K562 (cell line): ENCODE measurements at regions not wholly inside any gene's neighbourhood (a gene's known extent, or its start where the extent isn't known, plus 50 kb on each side); places are given as distances from the start of the nearest gene placed in this dataset.
"Not testable (repeated sequence)": the region's sequence is repeated elsewhere in the genome, so short reads cannot be mapped to it uniquely, and the experiment has no call there.

Experiments used
- ATAC-seq: fragments of 200-7000 bp; cut with Tn5 transposase; 3 replicates; pipeline ENCODE4 v1.9.1; 2020; ENCODE audit warnings: moderate library complexity
- BruUV-seq: library from RNA; stranded (reverse); fragments of 400-500 nt; replicated peaks from 2 replicates; lab custom pipeline; 2021; lab: Mats Ljungman, UMichigan
- CTCF ChIA-PET: fragments of 300-600 bp; formaldehyde crosslinking; extraction: SDS; loops from one replicate; lab custom pipeline; 2021; ENCODE audit warnings: low intra/inter-chr PET ratio; lab: Yijun Ruan, JAX
- POLR2A ChIA-PET: fragments of 300-600, 350-650 bp; sonication (Branson Sonifier 250); formaldehyde crosslinking; extraction: SDS; loops from one replicate; lab custom pipeline; 2021; ENCODE audit warnings: antibody characterized with exemption, inconsistent platforms; lab: Yijun Ruan, JAX
- DNase-seq, 4 experiments: peaks; one replicate each; pipeline versions ENCODE4 v3.0.0 to v3.0.0-alpha.2; 2011 to 2018; ENCODE audit warnings: low spot score in 3 of 4, mixed read lengths in 3 of 4; ENCODE audit errors: extremely low read depth in 1 of 4
- FAIRE-seq: peaks from 2 replicates; lab custom pipeline; 2011; peaks lifted over from hg19 to GRCh38; lab: Jason Lieb, UNC
- H2AFZ ChIP-seq: 2 replicates; pipeline ENCODE4 v1.6.0; 2011; ENCODE audit warnings: low read depth, low read length, control low read depth, inconsistent platforms
- H3K27ac ChIP-seq: fragments of 200-600 bp; 3 replicates; pipeline ENCODE4 v1.8.0; 2011; ENCODE audit warnings: low read depth, mild to moderate bottlenecking, control low read depth, inconsistent platforms, low read length, moderate library complexity, mixed read lengths; ENCODE audit errors: extremely low read depth
- H3K27me3 ChIP-seq, 2 experiments: fragments of 300-600 bp in 1 of 2; 2 replicates in 1 of 2; 3 replicates in 1 of 2; pipeline versions ENCODE4 v1.6.0 to v1.8.0; 2011; ENCODE audit warnings: inconsistent platforms in 2 of 2, low read length in 2 of 2, mild to moderate bottlenecking in 1 of 2, mixed read lengths in 1 of 2, moderate library complexity in 1 of 2; ENCODE audit not compliant: control insufficient read depth in 2 of 2, insufficient read depth in 2 of 2
- H3K36me3 ChIP-seq: fragments of 300-600 bp; 3 replicates; pipeline ENCODE4 v1.8.0; 2011; ENCODE audit warnings: mild to moderate bottlenecking, low read length, inconsistent platforms; ENCODE audit not compliant: control insufficient read depth, insufficient read depth
- H3K4me1 ChIP-seq, 2 experiments: fragments of 200-600 bp in 1 of 2; replicated peaks in 1 of 2; 2 replicates in 1 of 2; 3 replicates in 1 of 2; pipeline versions ENCODE4 v1.5.1 to v1.8.0; 2011; ENCODE audit warnings: inconsistent platforms in 2 of 2, low read length in 2 of 2, mild to moderate bottlenecking in 1 of 2, mixed read lengths in 1 of 2, moderate library complexity in 1 of 2; ENCODE audit not compliant: control insufficient read depth in 2 of 2, insufficient read depth in 2 of 2
- H3K4me2 ChIP-seq: 2 replicates; pipeline ENCODE4 v1.6.1; 2011; ENCODE audit warnings: low read length, control low read depth, inconsistent platforms, mixed read lengths; ENCODE audit not compliant: insufficient read depth
- H3K4me3 ChIP-seq: fragments of 200-600 bp; sonication (generic), shearing (Covaris generic); 2 replicates; pipeline ENCODE4 v1.5.1; 2016; ENCODE audit warnings: control low read depth, inconsistent platforms
- H3K79me2 ChIP-seq: fragments of 200-600 bp; 3 replicates; pipeline ENCODE4 v1.8.0; 2011; ENCODE audit warnings: low read length, inconsistent platforms; ENCODE audit not compliant: control insufficient read depth, insufficient read depth
- H3K9ac ChIP-seq, 2 experiments: 2 replicates each; pipeline versions ENCODE4 v1.6.0 to v1.6.1; 2011; ENCODE audit warnings: low read depth in 2 of 2, low read length in 2 of 2, control low read depth in 1 of 2, inconsistent platforms in 1 of 2, mild to moderate bottlenecking in 1 of 2, mixed read lengths in 1 of 2; ENCODE audit not compliant: insufficient read depth in 1 of 2
- H3K9me1 ChIP-seq: one replicate; pipeline ENCODE4 v1.6.0; 2011; ENCODE audit warnings: inconsistent platforms, mild to moderate bottlenecking, low read length, moderate library complexity; ENCODE audit not compliant: control insufficient read depth, insufficient read depth
- H3K9me3 ChIP-seq: replicated peaks from 2 replicates; pipeline ENCODE4 v1.5.1; 2011; ENCODE audit warnings: low read depth, low read length, inconsistent platforms; ENCODE audit not compliant: control insufficient read depth, insufficient read depth
- H4K20me1 ChIP-seq: replicated peaks from 2 replicates; pipeline ENCODE4 v1.6.1; 2011; ENCODE audit warnings: low read length, inconsistent platforms, mixed read lengths; ENCODE audit not compliant: control insufficient read depth, insufficient read depth
- ZNF263 ChIP-seq: sonication (generic); formaldehyde crosslinking; IDR thresholded peaks from 2 replicates; pipeline ENCODE4 v1.8.0; 2022; ENCODE audit warnings: mild to moderate bottlenecking, missing genetic modification reagents, borderline replicate concordance
- WGBS: fragments of 100-300 bp; shearing (Covaris generic); methylation state at CpG from one replicate; pipeline ENCODE4 v1.1.6; 2016; ENCODE audit warnings: low coverage, mixed read lengths; ENCODE audit not compliant: insufficient coverage; ENCODE audit errors: missing lambda C conversion rate; 5-methylcytosine and 5-hydroxymethylcytosine counted together
- in situ Hi-C: fragments of 300-500 bp; cut with MboI; formaldehyde crosslinking; loops from 4 replicates; pipeline ENCODE4 v1.15.0; 2018; ENCODE audit warnings: inconsistent platforms, mixed read lengths
- intact Hi-C: fragments of 100-400 bp; cut with micrococcal nuclease; formaldehyde crosslinking; loops from 2 replicates; pipeline ENCODE4 v1.14.2; 2022

DNA sequence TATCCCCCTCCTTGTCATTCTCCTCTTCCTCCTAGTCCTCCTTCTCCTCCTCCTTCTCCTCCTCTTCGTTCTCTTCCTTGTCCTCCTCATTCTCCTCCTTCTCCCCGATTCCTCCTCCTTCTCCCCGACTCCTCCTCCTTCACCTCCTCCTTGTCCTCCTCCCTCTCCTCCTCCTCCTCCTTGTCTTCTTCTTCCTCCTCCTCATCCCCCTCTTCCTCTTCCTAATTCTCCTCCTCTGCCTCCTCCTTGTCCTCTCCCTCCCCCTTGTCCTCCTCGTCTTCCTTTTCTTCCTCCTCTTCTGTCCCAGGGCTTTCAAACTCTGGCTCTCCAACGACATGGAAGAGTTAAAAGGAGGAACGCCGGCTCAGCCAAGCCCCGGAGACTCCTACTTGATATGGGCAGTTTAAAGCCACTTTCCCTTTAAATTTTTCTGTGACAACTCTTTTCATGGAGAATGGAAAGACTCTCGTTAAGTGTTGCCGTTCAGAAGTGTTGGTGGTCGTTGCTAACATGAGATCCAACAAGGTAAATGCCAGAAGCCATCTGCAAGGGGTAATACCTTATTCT lies 115.5 kb upstream of the FAM20C start:
- WGBS = 7% methylated on average over 2 of the region's 11 CpGs
- H2AFZ ChIP-seq, H3K79me2 ChIP-seq, H3K36me3 ChIP-seq, POLR2A ChIA-PET, ATAC-seq, H3K27ac ChIP-seq, H3K4me1 ChIP-seq, H3K9me1 ChIP-seq, H3K9ac ChIP-seq, H3K9me3 ChIP-seq, H3K4me2 ChIP-seq, H4K20me1 ChIP-seq, in situ Hi-C loops, BruUV-seq, H3K4me3 ChIP-seq, intact Hi-C loops, CTCF ChIA-PET, DNase-seq, FAIRE-seq: not testable (repeated sequence)
- peak; percentile 62; the same call in 1 of the 2 replicates for TF ChIP-seq ZNF263 (CRISPR knock-in tag)
- H3K27me3 ChIP-seq = peaks cover 17 to 30% of the 10 kb centered on the region in 2 experiments; a peak in 4 of 5 replicates

GRCh38 chr7:78862-79261 lies 113.5 kb upstream of the FAM20C start:
- H3K9me1 ChIP-seq, H3K27ac ChIP-seq, H3K36me3 ChIP-seq, ATAC-seq, CTCF ChIA-PET, H3K4me2 ChIP-seq, H3K4me3 ChIP-seq, H3K9me3 ChIP-seq, H4K20me1 ChIP-seq, FAIRE-seq, H2AFZ ChIP-seq, H3K79me2 ChIP-seq, H3K9ac ChIP-seq, intact Hi-C loops, in situ Hi-C loops, POLR2A ChIA-PET, DNase-seq, BruUV-seq: not testable (repeated sequence)
- peaks cover 0 to 16% of the 10 kb centered on the region in 2 experiments; a peak in 2 of 5 replicates for H3K4me1 ChIP-seq
- WGBS = 0% methylated on average over 4 of the region's 7 CpGs
- peaks cover 34 to 47% of the 10 kb centered on the region in 2 experiments for H3K27me3 ChIP-seq
